C4-2B (cell line): ENCODE measurements at regions not wholly inside any gene's neighbourhood (a gene's known extent, or its start where the extent isn't known, plus 50 kb on each side); places are given as distances from the start of the nearest gene placed in this dataset.

Source experiments
- CTCF ChIP-seq: fragments of 450-650 bp; conservative IDR thresholded peaks from 2 replicates; pipeline ENCODE4 v1.5.1; 2017; ENCODE audit warnings: mild to moderate bottlenecking
- ZFX ChIP-seq: fragments of 450-650 bp; IDR thresholded peaks from 2 replicates; pipeline ENCODE4 v1.6.1; 2017

GRCh38 chr15:47932261-47932660, 188.5 kb upstream of the SLC24A5 start:
- TF ChIP-seq CTCF (no peak), ZFX (no peak)
